Neural cell (in vitro differentiated cells): ENCODE measurements at regions not wholly inside any gene's neighbourhood (a gene's known extent, or its start where the extent isn't known, plus 50 kb on each side); places are given as distances from the start of the nearest gene placed in this dataset.

Experiments used
- EP300 ChIP-seq: fragments of 450-650 bp; conservative IDR thresholded peaks from 2 replicates; pipeline ENCODE4 v1.6.1; 2014; ENCODE audit warnings: antibody characterized with exemption, mild to moderate bottlenecking, moderate library complexity; ENCODE audit not compliant: poor library complexity, severe bottlenecking
- EZH2 ChIP-seq: fragments of 200-600, 300-800 bp; shearing (Covaris generic), sonication (generic); IDR thresholded peaks from 2 replicates; pipeline ENCODE4 v1.6.1; 2014; ENCODE audit warnings: antibody characterized with exemption, low read length, borderline replicate concordance, mild to moderate bottlenecking; ENCODE audit not compliant: insufficient read depth, poor library complexity, severe bottlenecking
- MXI1 ChIP-seq: fragments of 450-650 bp; conservative IDR thresholded peaks from 2 replicates; pipeline ENCODE4 v1.6.1; 2014; ENCODE audit warnings: antibody characterized with exemption, mild to moderate bottlenecking; ENCODE audit not compliant: poor library complexity, severe bottlenecking
- POLR2AphosphoS5 ChIP-seq: IDR thresholded peaks from 2 replicates; pipeline ENCODE4 v1.6.1; 2012
- RAD21 ChIP-seq: fragments of 450-650 bp; conservative IDR thresholded peaks from 2 replicates; pipeline ENCODE4 v1.6.1; 2014; ENCODE audit warnings: antibody characterized with exemption, mild to moderate bottlenecking, moderate library complexity
- TAF1 ChIP-seq: IDR thresholded peaks from 2 replicates; pipeline ENCODE4 v1.6.1; 2012; ENCODE audit warnings: low read depth
- TF ChIP-seq, protein P1 (sequence below): fragments of 450-650 bp; IDR thresholded peaks from 2 replicates; pipeline ENCODE4 v1.5.1; 2014; ENCODE audit warnings: antibody characterized with exemption, mild to moderate bottlenecking, moderate library complexity; ENCODE audit not compliant: poor library complexity, severe bottlenecking
- TF ChIP-seq, protein P2 (sequence below): IDR thresholded peaks from 2 replicates; pipeline ENCODE4 v1.6.1; 2012; ENCODE audit warnings: borderline replicate concordance

DNA sequence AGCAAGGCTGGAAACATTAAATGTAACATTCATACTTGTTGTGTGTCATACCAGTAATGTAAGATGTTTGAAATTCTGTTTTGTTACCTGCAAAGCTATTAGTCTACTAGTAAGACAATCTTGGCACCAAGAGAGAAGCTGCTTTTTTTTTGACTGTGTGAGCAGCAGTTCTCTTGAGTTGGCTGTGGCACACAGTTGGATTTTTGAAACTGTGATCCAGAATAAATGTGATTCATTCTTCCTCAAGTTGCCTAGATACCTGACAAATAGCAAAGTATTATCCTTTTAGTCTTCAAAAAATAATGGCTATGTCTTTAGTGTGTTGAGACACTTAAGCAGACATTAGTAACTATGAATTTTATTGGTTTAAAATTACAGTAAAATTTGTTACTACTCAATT is 57.2 kb upstream of the HAPLN1 start:
- TF ChIP-seq, protein P1, sequence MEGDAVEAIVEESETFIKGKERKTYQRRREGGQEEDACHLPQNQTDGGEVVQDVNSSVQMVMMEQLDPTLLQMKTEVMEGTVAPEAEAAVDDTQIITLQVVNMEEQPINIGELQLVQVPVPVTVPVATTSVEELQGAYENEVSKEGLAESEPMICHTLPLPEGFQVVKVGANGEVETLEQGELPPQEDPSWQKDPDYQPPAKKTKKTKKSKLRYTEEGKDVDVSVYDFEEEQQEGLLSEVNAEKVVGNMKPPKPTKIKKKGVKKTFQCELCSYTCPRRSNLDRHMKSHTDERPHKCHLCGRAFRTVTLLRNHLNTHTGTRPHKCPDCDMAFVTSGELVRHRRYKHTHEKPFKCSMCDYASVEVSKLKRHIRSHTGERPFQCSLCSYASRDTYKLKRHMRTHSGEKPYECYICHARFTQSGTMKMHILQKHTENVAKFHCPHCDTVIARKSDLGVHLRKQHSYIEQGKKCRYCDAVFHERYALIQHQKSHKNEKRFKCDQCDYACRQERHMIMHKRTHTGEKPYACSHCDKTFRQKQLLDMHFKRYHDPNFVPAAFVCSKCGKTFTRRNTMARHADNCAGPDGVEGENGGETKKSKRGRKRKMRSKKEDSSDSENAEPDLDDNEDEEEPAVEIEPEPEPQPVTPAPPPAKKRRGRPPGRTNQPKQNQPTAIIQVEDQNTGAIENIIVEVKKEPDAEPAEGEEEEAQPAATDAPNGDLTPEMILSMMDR = no peak
- TF ChIP-seq EZH2 (no peak), POLR2AphosphoS5 (no peak), TAF1 (no peak), MXI1 (no peak), EP300 (no peak), RAD21 (no peak)
- TF ChIP-seq, protein P2, sequence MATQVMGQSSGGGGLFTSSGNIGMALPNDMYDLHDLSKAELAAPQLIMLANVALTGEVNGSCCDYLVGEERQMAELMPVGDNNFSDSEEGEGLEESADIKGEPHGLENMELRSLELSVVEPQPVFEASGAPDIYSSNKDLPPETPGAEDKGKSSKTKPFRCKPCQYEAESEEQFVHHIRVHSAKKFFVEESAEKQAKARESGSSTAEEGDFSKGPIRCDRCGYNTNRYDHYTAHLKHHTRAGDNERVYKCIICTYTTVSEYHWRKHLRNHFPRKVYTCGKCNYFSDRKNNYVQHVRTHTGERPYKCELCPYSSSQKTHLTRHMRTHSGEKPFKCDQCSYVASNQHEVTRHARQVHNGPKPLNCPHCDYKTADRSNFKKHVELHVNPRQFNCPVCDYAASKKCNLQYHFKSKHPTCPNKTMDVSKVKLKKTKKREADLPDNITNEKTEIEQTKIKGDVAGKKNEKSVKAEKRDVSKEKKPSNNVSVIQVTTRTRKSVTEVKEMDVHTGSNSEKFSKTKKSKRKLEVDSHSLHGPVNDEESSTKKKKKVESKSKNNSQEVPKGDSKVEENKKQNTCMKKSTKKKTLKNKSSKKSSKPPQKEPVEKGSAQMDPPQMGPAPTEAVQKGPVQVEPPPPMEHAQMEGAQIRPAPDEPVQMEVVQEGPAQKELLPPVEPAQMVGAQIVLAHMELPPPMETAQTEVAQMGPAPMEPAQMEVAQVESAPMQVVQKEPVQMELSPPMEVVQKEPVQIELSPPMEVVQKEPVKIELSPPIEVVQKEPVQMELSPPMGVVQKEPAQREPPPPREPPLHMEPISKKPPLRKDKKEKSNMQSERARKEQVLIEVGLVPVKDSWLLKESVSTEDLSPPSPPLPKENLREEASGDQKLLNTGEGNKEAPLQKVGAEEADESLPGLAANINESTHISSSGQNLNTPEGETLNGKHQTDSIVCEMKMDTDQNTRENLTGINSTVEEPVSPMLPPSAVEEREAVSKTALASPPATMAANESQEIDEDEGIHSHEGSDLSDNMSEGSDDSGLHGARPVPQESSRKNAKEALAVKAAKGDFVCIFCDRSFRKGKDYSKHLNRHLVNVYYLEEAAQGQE = no peak
